Chondrocyte (in vitro differentiated cells): ENCODE measurements at regions not wholly inside any gene's neighbourhood (a gene's known extent, or its start where the extent isn't known, plus 50 kb on each side); places are given as distances from the start of the nearest gene placed in this dataset.

Source experiments
- DNase-seq: peaks from one replicate; pipeline ENCODE4 v3.0.0; 2021; ENCODE audit warnings: mixed read lengths, low spot score
- H3K27ac Mint-ChIP-seq: one replicate; pipeline ENCODE4 v1.8.0; 2021; ENCODE audit warnings: mild to moderate bottlenecking, moderate library complexity, mixed read lengths; ENCODE audit not compliant: unreplicated experiment
- H3K27me3 Mint-ChIP-seq: 2 replicates; pipeline ENCODE4 v1.8.0; 2021; ENCODE audit warnings: low read depth, mixed read lengths
- H3K36me3 Mint-ChIP-seq: 2 replicates; pipeline ENCODE4 v1.8.0; 2021; ENCODE audit warnings: low read depth, mixed read lengths
- H3K4me1 Mint-ChIP-seq: 2 replicates; pipeline ENCODE4 v1.8.0; 2021; ENCODE audit warnings: low read depth, mild to moderate bottlenecking, mixed read lengths
- H3K4me3 Mint-ChIP-seq: one replicate; pipeline ENCODE4 v1.8.0; 2021; ENCODE audit warnings: mild to moderate bottlenecking, moderate library complexity, mixed read lengths; ENCODE audit not compliant: unreplicated experiment
- H3K9me3 Mint-ChIP-seq: 2 replicates; pipeline ENCODE4 v1.8.0; 2021; ENCODE audit warnings: low read depth, mixed read lengths
- CTCF ChIP-seq: fragments of 200-600 bp; sonication (generic); IDR thresholded peaks from 2 replicates; pipeline ENCODE4 v1.5.0; 2021; ENCODE audit warnings: antibody characterized with exemption, mild to moderate bottlenecking, moderate library complexity

DNA sequence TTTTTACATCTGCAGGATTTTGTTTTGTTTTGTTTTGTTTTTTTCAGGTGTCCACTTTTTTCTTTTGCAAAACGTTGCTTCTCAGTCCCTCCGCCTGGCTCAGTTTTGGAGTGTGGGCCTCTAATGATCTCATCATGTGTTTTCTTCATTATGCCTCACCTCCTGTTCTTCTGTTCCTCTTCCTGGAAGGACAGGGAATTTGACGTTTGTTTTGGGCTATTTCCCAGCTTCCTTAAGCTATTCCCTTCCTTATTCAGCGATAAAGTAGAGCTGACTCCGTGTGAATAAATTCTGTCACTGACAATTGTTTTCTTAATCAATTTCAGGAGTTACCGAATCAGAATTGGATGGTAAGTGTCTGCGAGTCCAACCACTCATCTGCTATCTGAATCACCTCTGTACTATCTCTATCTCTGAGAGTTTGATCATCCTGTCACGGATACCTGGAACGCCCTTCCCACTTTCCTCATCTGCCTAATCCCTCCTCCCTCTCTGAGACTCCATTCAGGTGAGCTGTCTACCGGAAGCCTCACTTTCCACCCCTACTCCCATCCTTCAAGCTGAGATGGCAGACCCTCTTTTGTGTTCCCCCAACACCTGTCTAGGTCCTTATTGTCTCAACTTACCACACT lies 218.4 kb downstream of the GATA3 start:
- no peak for DNase-seq

GRCh38 chr10:8273749-8274148 lies 219.3 kb downstream of the GATA3 start:
- TF ChIP-seq CTCF: no peak
- H3K36me3 Mint-ChIP-seq: no peaks in the 10 kb centered on the region

More for the DNA sequence above, 218.4 kb downstream of the GATA3 start:
- H3K4me3 Mint-ChIP-seq: no peak overlapping the region
- peaks cover 8% of the 10 kb centered on the region for H3K27me3 Mint-ChIP-seq
- H3K4me1 Mint-ChIP-seq: no peaks in the 10 kb centered on the region
- H3K36me3 Mint-ChIP-seq: no peaks in the 10 kb centered on the region
- no peak overlapping the region for H3K27ac Mint-ChIP-seq
- TF ChIP-seq CTCF: no peak
- H3K9me3 Mint-ChIP-seq: no peaks in the 10 kb centered on the region

GRCh38 chr10:8275911-8276310 lies 221.4 kb downstream of the GATA3 start:
- peaks cover 10% of the 10 kb centered on the region for H3K27me3 Mint-ChIP-seq
- H3K27ac Mint-ChIP-seq: no peak overlapping the region
- no peak for TF ChIP-seq CTCF

More at GRCh38 chr10:8273749-8274148, 219.3 kb downstream of the GATA3 start:
- no peak overlapping the region for H3K4me3 Mint-ChIP-seq
- H3K9me3 Mint-ChIP-seq: no peaks in the 10 kb centered on the region
- DNase-seq: no peak
- peaks cover 10% of the 10 kb centered on the region for H3K27me3 Mint-ChIP-seq
- no peaks in the 10 kb centered on the region for H3K4me1 Mint-ChIP-seq
- no peak overlapping the region for H3K27ac Mint-ChIP-seq

GRCh38 chr10:8278099-8278498 lies 223.6 kb downstream of the GATA3 start:
- H3K27me3 Mint-ChIP-seq: peaks cover 10% of the 10 kb centered on the region
- no peaks in the 10 kb centered on the region for H3K36me3 Mint-ChIP-seq
- DNase-seq: no peak
- no peak overlapping the region for H3K4me3 Mint-ChIP-seq
- peaks cover 3% of the 10 kb centered on the region for H3K4me1 Mint-ChIP-seq
- no peak for TF ChIP-seq CTCF
- H3K9me3 Mint-ChIP-seq: no peaks in the 10 kb centered on the region
- no peak overlapping the region for H3K27ac Mint-ChIP-seq

More at GRCh38 chr10:8275911-8276310, 221.4 kb downstream of the GATA3 start:
- Mint-ChIP-seq H3K4me1 (peaks cover 3% of the 10 kb centered on the region), H3K36me3 (no peaks in the 10 kb centered on the region), H3K4me3 (no peak overlapping the region), H3K9me3 (no peaks in the 10 kb centered on the region)
- DNase-seq: no peak

- no peak overlapping the region for H3K4me3 Mint-ChIP-seq
- H3K4me1 Mint-ChIP-seq: peaks cover 3% of the 10 kb centered on the region
- no peak for TF ChIP-seq CTCF
- peaks cover 6% of the 10 kb centered on the region for H3K27me3 Mint-ChIP-seq
- no peak overlapping the region for H3K27ac Mint-ChIP-seq
- no peak for DNase-seq
- H3K36me3 Mint-ChIP-seq: no peaks in the 10 kb centered on the region
- no peaks in the 10 kb centered on the region for H3K9me3 Mint-ChIP-seq
Observed at GRCh38 chr10:8279598-8279997, 225.1 kb downstream of the GATA3 start.
